ENCODE measurements at regions not wholly inside any gene's neighbourhood (a gene's known extent, or its start where the extent isn't known, plus 50 kb on each side); places are given as distances from the start of the nearest gene placed in this dataset.

DNA sequence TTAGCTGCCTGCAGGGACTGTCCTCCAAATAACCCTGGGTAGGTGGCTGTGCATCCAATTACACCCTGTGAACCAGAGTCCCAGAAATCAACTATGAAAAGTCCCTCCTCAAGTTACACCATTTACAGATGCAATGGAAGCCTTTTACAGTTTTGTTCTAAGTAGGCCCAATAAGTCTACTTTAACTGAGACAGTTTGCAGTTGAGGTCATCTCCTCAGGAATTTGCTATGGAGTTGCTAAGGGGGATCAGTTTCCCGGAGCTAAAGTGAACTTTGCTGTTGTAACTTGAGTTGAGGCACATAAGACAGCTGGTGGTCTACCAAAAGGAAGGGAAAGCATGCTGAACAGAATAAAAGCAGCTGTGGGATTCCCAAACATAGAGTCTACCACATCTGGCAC lies 121.6 kb upstream of the STK26 start:
- DNase-seq (ENCODE audit: low spot score): no peak

- no peak for DNase-seq (ENCODE audit: low spot score)
These were observed 115.4 kb upstream of the STK26 start for GRCh38 chrX:131907488-131908314.

GRCh38 chrX:131910586-131910985 lies 112.5 kb upstream of the STK26 start:
- no peak for DNase-seq (ENCODE audit: low spot score)

DNA sequence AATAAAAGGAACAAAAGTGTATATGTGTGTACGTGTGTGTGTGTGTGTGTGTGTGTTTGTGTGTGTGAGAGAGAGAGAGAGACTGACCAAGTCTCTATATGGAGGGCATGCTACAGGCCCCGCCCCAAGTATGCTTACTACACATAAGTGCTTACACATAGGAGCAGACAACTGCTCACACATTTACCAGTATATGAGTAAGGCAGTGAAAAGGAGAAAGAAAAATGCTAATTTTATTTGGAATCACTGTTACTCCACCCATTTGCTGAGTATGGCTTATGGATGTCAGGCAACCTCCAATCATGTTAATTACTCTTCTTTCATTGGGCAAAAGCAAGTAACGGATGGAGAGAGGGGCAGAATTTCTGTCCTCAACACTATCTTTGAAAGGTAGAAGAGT lies 107.6 kb upstream of the STK26 start:
- DNase-seq (ENCODE audit: low spot score): no peak

DNA sequence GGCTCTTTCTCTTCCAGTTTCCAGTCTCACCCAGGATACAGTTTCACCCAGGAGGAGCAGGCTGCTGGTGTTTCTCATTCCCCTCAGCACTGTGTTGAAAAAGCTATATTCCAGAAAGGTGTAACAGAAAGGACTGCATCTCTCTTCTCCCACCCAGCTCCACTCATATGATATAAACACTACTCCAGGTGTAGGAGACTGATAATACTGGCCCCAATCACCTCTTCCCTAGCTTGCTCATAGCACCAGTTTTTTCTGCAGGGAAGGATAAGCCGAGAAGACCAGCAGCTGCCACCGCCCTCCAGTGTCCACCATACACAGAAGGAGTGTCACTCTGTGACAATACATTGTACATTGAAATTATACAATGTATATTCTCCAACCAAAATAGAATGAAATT lies 105.5 kb upstream of the STK26 start:
- DNase-seq (ENCODE audit: low spot score): peak; percentile 37

- DNase-seq (ENCODE audit: low spot score): peak; percentile 4
These were observed 104.3 kb upstream of the STK26 start for GRCh38 chrX:131918839-131919238.

DNA sequence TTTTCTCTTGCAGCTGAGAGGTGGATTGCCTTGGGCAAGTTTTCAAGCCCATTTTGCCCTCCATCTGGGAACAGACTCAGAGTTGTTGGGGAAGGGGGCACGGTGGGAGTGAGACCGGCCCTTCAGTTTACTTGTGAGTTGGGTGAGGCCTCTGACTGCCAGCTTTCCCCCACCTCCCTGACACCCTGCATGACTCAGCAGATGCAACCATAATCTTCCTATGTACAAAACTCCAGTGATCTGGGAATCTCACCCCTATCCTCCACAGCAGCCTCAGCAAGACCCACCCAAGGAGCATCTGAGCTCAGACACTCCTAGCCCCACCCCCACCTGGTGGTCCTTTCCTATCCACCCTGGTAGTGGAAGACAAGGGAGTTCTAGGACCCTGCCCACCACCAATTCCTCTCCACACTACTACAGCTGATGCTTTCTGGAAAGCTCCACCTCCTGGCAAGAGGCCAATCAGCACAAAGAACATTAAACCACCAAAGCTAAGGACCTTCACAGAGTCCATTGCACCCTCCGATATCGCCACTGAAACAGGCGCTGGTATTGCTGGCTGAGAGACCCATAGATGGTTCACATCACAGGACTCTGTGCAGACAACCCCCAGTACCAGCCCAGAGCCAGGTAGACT lies 99.4 kb upstream of the STK26 start:
- DNase-seq (ENCODE audit: low spot score): peak; percentile 18

GRCh38 chrX:131938749-131939148 lies 84.4 kb upstream of the STK26 start:
- no peak for DNase-seq (ENCODE audit: low spot score)

DNA sequence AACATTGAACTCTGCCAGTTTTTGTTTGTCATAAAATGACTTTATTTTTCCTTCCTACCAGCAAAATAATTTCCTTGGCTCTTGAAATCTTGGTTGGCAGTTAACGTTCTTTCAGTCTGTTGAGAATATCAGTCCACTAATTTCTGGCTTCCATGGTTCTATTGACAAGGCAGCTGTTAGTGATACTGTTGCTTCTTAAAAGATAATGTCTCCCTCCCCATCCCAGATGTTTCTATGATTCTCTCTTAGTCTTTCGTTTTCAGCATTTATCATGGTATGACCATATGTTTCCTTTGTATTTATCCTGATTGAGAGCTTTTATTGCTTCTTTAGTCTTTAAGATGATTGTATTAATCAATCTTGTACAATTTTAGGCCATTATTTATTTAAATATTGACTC lies 81.1 kb upstream of the STK26 start:
- no peak for DNase-seq (ENCODE audit: low spot score)

DNA sequence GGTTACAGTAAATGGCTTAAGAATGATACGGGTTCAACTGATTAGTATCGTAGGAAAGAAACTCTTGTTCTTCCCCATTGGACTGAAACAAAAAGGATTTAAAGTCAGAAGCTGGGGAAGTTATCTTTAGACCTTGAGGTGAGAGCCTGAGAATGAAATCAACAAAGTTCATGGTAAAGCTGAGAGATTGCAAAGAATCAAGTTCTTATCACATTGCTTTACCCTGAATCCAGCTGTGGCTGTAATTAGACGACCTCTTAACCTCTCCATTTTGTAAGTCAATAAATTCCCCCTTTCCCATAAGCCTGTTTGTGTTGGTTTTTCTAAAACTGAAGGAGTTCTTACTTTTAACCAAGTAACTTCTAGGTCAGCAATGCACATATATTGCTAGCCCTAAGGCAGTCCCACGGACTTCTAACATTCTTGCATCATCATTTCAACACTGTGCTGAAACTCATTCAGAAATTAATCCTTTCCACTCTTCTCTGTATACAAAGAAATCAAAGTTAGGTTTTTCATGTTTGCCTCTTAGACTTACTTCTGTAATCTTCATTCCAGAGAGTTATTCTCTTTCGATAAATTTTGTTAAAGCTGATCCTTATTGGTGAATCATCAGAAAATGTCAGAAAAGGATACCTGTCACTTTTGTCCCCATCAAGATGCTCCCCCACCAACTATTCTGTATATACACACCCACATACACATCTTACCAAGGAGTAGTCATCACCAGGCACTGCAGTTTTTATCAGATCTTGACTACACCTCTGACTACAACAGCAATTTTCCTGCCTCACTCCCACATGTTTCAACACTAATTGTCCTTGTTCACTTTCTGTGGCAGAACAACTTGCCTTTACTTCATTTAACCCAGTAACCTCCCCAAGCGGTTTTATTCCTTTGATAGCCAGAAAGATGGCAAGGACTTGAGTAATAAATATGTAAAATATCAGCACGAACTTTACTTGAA lies 77.9 kb upstream of the STK26 start:
- DNase-seq (ENCODE audit: low spot score): no peak

- DNase-seq (ENCODE audit: low spot score): no peak
These were observed 71.9 kb upstream of the STK26 start for GRCh38 chrX:131951166-131951565.

- DNase-seq (ENCODE audit: low spot score): no peak
These were observed 67.9 kb upstream of the STK26 start for GRCh38 chrX:131955099-131955777.

- DNase-seq (ENCODE audit: low spot score): no peak
These were observed 64.4 kb upstream of the STK26 start for GRCh38 chrX:131958724-131959123.

DNA sequence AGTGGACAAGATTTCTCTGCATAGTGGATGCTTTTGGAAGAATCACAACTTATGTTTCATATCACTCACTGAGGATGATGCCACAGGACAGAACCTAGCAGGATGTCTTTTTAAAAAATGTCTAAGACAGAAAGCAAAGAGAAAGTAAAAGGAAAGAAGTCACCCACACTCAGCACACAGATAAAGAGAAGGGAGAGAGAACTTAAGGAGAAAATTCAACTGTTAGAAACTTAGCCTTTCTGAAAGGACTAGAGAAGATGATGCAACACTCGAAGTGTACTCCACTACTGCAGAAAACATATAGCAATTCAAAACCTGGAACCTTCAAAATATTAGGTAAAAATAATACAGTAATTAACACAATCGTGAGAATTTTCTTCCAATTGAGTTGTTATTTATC lies 52.8 kb upstream of the STK26 start:
- no peak for DNase-seq (ENCODE audit: low spot score)
